Upper lobe of left lung (tissue), 6 donors: ENCODE measurements at regions not wholly inside any gene's neighbourhood (a gene's known extent, or its start where the extent isn't known, plus 50 kb on each side); places are given as distances from the start of the nearest gene placed in this dataset.
"Not testable (repeated sequence)": the region's sequence is repeated elsewhere in the genome, so short reads cannot be mapped to it uniquely, and the experiment has no call there.

Experiments
- ATAC-seq, 2 donors: fragments of 200-7000 bp; cut with Tn5 transposase; one replicate each; pipeline ENCODE4 v1.9.1; 2022; ENCODE audit warnings: mild to moderate bottlenecking in 2 of 2, moderate library complexity in 2 of 2; ENCODE audit not compliant: low FRiP score in 2 of 2
- DNase-seq, 2 donors: peaks; one replicate each; pipeline ENCODE4 v3.0.0-alpha.2; 2019 to 2020
- H3K27ac ChIP-seq, 4 donors: fragments of 200-600 bp; sonication (generic); one replicate each; pipeline ENCODE4 v1.5.1; 2016 to 2019
- H3K27me3 ChIP-seq, 4 donors: fragments of 200-600 bp; sonication (generic); one replicate each; pipeline ENCODE4 v1.5.1; 2017 to 2019
- H3K36me3 ChIP-seq, 4 donors: fragments of 200-600 bp; sonication (generic); one replicate each; pipeline ENCODE4 v1.5.1; 2016 to 2019
- H3K4me1 ChIP-seq, 4 donors: fragments of 200-600 bp; sonication (generic); one replicate each; pipeline ENCODE4 v1.5.1; 2018 to 2019
- H3K4me3 ChIP-seq, 4 donors: fragments of 200-600 bp; sonication (generic); one replicate each; pipeline ENCODE4 v1.5.1; 2017 to 2019; ENCODE audit warnings: mild to moderate bottlenecking in 2 of 4, moderate library complexity in 1 of 4
- H3K9me3 ChIP-seq, 4 donors: fragments of 200-600 bp; sonication (generic); one replicate each; pipeline ENCODE4 v1.5.1; 2018 to 2019
- EP300 ChIP-seq, 4 donors: sonication (generic); formaldehyde crosslinking; IDR thresholded peaks; one replicate each; pipeline ENCODE4 v1.5.1; 2017; ENCODE audit warnings: antibody characterized with exemption in 4 of 4, control low read depth in 2 of 4
- POLR2A ChIP-seq, 4 donors: fragments of 450-650 bp; IDR thresholded peaks; one replicate each; pipeline ENCODE4 v1.5.1; 2016 to 2017; ENCODE audit warnings: antibody characterized with exemption in 4 of 4, mild to moderate bottlenecking in 2 of 4
- POLR2AphosphoS5 ChIP-seq, 2 donors: sonication (generic); formaldehyde crosslinking; IDR thresholded peaks; one replicate each; pipeline ENCODE4 v1.5.1; 2017; ENCODE audit warnings: antibody characterized with exemption in 2 of 2
- WGBS, 2 donors: methylation state at CpG; one replicate each; pipeline ENCODE4 v1.1.5; 2017 to 2018; 5-methylcytosine and 5-hydroxymethylcytosine counted together
- TF ChIP-seq, protein P1 (sequence below), 6 experiments: fragments of 450-650 bp in 4 of 6; fragments of 200-600 bp in 2 of 6; sonication (generic) in 2 of 6; IDR thresholded peaks; one replicate each; pipeline ENCODE4 v1.5.1; 2016 to 2019; ENCODE audit warnings: antibody characterized with exemption in 6 of 6
- donor health status: DM: no; HTN: no; CAD: no; lungs with moderate emphysema.
- donor health status: DM: no; HTN: yes; CAD: no; lungs with severe emphysema.

GRCh38 chr6:69570106-69570505, 226.7 kb downstream of the LMBRD1 start:
- H3K27me3 ChIP-seq = no peaks in the 10 kb centered on the region
- no peaks in the 10 kb centered on the region for H3K36me3 ChIP-seq
- TF ChIP-seq POLR2A (IDR thresholded peaks at IDR 0.05) = no peak
- no peak for TF ChIP-seq EP300 (IDR thresholded peaks at IDR 0.05)
- TF ChIP-seq, protein P1, sequence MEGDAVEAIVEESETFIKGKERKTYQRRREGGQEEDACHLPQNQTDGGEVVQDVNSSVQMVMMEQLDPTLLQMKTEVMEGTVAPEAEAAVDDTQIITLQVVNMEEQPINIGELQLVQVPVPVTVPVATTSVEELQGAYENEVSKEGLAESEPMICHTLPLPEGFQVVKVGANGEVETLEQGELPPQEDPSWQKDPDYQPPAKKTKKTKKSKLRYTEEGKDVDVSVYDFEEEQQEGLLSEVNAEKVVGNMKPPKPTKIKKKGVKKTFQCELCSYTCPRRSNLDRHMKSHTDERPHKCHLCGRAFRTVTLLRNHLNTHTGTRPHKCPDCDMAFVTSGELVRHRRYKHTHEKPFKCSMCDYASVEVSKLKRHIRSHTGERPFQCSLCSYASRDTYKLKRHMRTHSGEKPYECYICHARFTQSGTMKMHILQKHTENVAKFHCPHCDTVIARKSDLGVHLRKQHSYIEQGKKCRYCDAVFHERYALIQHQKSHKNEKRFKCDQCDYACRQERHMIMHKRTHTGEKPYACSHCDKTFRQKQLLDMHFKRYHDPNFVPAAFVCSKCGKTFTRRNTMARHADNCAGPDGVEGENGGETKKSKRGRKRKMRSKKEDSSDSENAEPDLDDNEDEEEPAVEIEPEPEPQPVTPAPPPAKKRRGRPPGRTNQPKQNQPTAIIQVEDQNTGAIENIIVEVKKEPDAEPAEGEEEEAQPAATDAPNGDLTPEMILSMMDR (IDR thresholded peaks at IDR 0.05) = no peak
- TF ChIP-seq POLR2AphosphoS5 (IDR thresholded peaks at IDR 0.05) = no peak
- no peak overlapping the region for H3K4me3 ChIP-seq
- H3K4me1 ChIP-seq = no peaks in the 10 kb centered on the region
- no peak for DNase-seq
- no peak overlapping the region for H3K27ac ChIP-seq
- no peak for ATAC-seq
- WGBS, 2 donors = 89 to 96% methylated on average over 1 of the region's 1 CpG
- H3K9me3 ChIP-seq = no peaks in the 10 kb centered on the region

DNA sequence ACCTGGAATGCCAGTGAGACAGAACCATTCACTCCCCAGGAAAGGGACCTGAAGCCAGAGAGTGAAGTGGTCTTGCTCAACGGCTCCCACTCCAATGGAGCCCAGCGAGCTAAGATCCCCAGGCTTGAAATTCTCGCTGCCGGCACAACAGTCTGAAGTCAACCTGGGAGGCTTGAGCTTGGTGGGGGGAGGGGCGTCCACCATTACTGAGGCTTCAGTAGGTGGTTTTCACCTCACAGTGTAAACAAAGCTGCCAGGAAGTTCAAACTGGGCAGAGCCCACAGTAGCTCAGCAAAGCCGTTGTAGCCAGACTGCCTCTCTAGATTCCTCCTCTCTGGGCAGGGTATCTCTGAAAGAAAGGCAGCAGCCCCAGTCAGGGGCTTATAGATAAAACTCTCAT, 236.2 kb downstream of the LMBRD1 start:
- not testable (repeated sequence) for H3K9me3 ChIP-seq, H3K4me3 ChIP-seq, H3K27me3 ChIP-seq, H3K27ac ChIP-seq, H3K36me3 ChIP-seq, H3K4me1 ChIP-seq, ATAC-seq, DNase-seq
- WGBS, 2 donors = 76 to 86% methylated on average over 6 of the region's 6 CpGs

DNA sequence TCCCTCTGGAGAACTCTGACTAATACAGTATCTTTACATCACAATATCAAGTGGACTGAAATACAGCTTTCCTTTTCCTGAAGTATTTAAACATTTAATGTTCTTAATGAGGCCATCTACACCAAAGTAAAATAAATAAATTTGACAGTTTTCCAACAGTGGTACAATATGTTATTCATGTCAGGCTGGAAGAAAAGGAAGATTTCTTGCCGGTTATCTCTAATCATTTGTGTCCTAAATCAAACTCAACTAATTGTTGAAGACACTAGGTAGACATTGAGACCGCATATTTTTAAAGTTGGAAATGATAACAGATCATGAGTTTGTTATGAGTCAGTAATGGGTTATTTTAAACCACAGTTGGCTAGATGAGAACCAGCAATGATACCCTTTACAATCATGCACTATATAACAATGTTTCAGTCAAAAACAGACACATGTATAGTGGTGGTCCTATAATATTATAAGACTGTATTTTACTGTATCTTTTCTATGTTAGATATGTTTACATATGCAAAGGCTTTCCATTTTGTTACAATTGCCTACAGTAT, 241.6 kb downstream of the LMBRD1 start:
- H3K27me3 ChIP-seq = no peaks in the 10 kb centered on the region
- ATAC-seq (no peak), DNase-seq (no peak)
- no peak overlapping the region for H3K4me3 ChIP-seq
- no peaks in the 10 kb centered on the region for H3K4me1 ChIP-seq
- TF ChIP-seq POLR2A (IDR thresholded peaks at IDR 0.05) (no peak), EP300 (IDR thresholded peaks at IDR 0.05) (no peak), POLR2AphosphoS5 (IDR thresholded peaks at IDR 0.05) (no peak)
- TF ChIP-seq, protein P1 (IDR thresholded peaks at IDR 0.05) = no peak
- 86 to 87% methylated on average over 2 of the region's 2 CpGs for WGBS, 2 donors
- no peaks in the 10 kb centered on the region for H3K36me3 ChIP-seq
- no peaks in the 10 kb centered on the region for H3K9me3 ChIP-seq
- no peak overlapping the region for H3K27ac ChIP-seq

DNA sequence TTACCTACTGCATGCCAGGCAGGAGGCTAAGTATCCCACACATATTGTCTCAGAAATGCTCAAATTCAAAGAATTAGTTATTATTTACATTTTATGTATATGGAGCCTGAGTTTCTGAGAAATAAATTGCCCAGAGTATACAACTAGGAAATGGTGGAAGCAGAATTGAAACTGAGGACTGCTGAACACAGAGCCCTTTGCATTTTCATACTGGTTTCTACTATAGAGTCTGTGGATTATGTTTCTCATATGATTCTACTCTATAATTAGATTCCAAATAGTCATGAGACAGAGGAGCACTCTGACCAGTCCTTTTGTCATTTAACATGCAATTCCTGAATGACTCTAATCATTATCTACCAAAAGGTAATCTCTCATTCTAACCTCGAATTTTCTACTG, 254.3 kb downstream of the LMBRD1 start:
- Histone ChIP-seq H3K9me3 (no peaks in the 10 kb centered on the region), H3K36me3 (no peaks in the 10 kb centered on the region), H3K27me3 (no peaks in the 10 kb centered on the region), H3K27ac (no peak overlapping the region), H3K4me3 (no peak overlapping the region), H3K4me1 (no peaks in the 10 kb centered on the region)
- 48 to 51% methylated on average over 1 of the region's 1 CpG for WGBS, 2 donors
- TF ChIP-seq EP300 (IDR thresholded peaks at IDR 0.05) (no peak), POLR2AphosphoS5 (IDR thresholded peaks at IDR 0.05) (no peak), POLR2A (IDR thresholded peaks at IDR 0.05) (no peak)
- TF ChIP-seq, protein P1 (IDR thresholded peaks at IDR 0.05) = no peak
- ATAC-seq (no peak), DNase-seq (no peak)

DNA sequence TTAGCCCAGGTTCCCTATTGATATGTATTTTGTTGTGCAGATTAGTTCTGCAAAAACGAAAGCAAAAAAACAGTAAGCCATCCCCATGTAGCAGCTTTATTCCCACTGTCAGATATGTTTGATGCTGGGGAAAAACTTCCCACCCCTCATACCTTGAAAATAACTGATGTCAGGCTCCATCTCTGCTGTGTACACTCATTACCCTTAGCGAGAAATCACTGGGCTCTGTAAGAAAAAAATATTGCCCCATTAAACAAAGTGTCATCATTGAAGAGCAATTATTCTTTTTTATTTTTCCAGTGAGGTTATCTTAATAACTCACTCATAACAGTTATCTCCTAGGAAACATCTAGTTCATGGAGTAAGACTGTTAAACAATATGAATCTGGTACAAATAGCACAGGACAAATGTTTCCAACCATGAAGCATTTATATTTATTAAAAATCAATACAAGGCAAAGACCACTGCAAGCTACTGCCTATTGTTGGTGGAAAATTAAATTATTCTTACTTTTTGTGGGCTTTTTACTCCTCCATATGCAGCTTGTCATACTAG, 268.8 kb downstream of the LMBRD1 start:
- 72 to 74% methylated on average over 2 of the region's 2 CpGs for WGBS, 2 donors
- H3K27ac ChIP-seq = no peak overlapping the region
- no peaks in the 10 kb centered on the region for H3K9me3 ChIP-seq
- H3K4me1 ChIP-seq = no peaks in the 10 kb centered on the region
- DNase-seq (no peak), ATAC-seq (no peak)
- no peaks in the 10 kb centered on the region for H3K36me3 ChIP-seq
- TF ChIP-seq POLR2AphosphoS5 (IDR thresholded peaks at IDR 0.05) (no peak), POLR2A (IDR thresholded peaks at IDR 0.05) (no peak), EP300 (IDR thresholded peaks at IDR 0.05) (no peak)
- TF ChIP-seq, protein P1 (IDR thresholded peaks at IDR 0.05) = no peak
- no peaks in the 10 kb centered on the region for H3K27me3 ChIP-seq
- no peak overlapping the region for H3K4me3 ChIP-seq

DNA sequence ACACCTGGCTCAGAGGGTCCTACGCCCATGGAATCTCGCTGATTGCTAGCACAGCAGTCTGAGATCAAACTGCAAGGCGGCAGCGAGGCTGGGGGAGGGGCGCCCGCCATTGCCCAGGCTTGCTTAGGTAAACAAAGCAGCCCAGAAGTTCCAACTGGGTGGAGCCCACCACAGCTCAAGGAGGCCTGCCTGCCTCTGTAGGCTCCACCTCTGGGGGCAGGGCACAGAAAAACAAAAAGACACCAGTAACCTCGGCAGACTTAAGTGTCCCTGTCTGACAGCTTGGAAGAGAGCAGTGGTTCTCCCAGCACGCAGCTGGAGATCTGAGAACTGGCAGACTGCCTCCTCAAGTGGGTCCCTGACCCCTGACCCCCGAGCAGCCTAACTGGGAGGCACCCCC, 281.3 kb downstream of the LMBRD1 start:
- H3K36me3 ChIP-seq, H3K27ac ChIP-seq, H3K9me3 ChIP-seq, ATAC-seq, H3K4me1 ChIP-seq, H3K27me3 ChIP-seq, DNase-seq, H3K4me3 ChIP-seq: not testable (repeated sequence)
- 100% methylated on average over 1 of the region's 9 CpGs; no CpG with 5 or more reads in 1 of the 2 donors for WGBS, 2 donors
